Myocyte (in vitro differentiated cells): ENCODE measurements at regions not wholly inside any gene's neighbourhood (a gene's known extent, or its start where the extent isn't known, plus 50 kb on each side); places are given as distances from the start of the nearest gene placed in this dataset.

Source experiments
- DNase-seq: peaks from one replicate; pipeline ENCODE4 v3.0.0-alpha.2; 2012; ENCODE audit warnings: low read depth

DNA sequence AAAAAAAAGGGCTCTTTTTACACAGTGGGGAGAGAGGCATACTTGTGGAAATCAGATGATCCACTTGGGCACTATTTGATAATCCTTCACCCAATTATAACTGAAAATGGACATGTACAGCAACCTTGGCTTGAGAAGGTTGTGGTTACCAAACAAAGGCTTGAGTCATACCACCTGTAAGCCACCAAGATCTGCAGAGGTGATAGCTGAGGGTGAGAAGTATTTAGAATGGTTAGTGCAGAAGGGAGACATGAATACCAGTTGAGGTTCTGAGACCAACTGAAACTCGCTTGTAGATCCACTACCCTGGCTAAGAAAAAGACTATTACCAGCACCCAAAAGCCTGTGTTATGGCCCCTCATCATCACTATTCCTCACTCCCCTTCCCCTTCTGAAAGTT, 614.0 kb downstream of the STIM2 start:
- DNase-seq: no peak

DNA sequence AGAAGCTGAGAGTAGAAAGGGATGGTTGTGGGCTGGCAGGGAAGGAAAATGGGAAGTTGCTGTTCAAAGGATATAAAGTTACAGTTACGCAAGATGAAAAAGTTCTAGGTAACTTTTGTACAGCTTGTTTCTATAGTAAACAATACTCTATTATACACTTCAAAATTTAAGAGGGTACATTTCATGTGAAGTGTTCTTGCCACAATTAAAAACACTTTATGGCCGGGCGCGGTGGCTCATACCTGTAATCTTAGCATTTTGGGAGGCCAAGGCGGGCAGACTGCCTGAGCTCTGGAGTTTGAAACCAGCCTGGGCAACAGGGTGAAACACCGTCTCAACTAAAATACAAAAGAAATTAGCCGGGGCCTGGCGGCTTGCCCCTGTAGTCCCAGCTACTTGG, 623.6 kb downstream of the STIM2 start:
- no peak for DNase-seq

- DNase-seq: no peak
Observed at GRCh38 chr4:27490315-27490714, 629.7 kb downstream of the STIM2 start.

GRCh38 chr4:27490766-27491165, 630.1 kb downstream of the STIM2 start:
- DNase-seq: no peak

DNA sequence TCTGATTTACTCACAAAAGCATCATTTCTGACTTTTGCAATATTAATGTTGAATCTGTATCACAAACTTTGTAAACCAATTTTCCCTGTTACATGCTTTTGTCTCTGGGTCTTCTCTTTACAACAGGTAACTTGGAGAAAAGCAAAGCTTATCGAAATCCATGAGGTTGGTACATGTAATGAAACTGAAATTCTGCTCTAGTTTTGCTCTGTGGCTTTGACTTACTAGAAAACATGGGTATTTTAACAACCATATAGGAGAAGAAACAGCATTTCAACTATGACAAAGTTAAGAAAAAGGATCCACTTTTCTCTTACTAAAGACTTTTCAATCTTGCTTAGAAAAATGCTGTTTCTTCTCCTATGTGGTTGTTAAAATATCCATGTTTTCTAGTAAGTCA, 645.8 kb downstream of the STIM2 start:
- DNase-seq: no peak

DNA sequence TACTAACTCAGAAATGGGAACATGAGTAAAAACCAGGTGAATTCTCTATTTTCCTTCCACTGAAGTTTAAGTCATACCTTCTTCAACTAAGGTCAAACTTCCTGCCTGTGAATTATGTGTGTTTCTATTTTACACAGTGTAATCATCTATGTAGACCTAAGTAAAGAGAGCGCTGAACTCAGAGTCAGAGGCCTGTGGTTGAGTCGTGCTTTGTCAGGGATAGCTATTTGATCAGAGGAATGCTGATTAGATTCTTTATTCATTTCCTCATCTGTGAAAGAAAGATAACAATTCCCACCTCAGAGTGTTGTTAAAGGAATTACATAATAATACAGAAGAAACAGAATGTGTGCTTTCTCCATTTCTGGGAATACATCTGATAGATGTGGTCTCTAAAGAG, 654.1 kb downstream of the STIM2 start:
- no peak for DNase-seq

GRCh38 chr4:27515140-27515539, 654.5 kb downstream of the STIM2 start:
- DNase-seq: no peak

DNA sequence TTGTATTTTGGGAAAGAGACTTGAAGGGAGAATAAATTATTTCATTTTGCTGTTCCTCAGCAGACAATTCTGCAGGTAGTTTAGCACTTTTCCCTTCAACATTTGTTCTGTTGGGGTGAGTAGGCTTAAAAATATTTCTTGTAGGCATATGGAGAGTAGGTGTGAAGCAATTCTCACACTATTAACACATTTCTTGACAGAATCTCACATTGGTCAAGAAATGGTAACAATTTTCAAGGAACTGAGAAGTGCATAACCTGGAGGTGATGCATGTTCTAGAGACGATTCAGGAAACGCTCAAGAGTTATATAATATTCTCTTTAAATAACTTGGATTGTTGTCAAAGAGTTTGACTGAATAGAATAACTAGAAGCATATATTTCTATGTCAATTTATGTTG, 658.2 kb downstream of the STIM2 start:
- DNase-seq: no peak

GRCh38 chr4:27524224-27524623, 663.6 kb downstream of the STIM2 start:
- DNase-seq: no peak

DNA sequence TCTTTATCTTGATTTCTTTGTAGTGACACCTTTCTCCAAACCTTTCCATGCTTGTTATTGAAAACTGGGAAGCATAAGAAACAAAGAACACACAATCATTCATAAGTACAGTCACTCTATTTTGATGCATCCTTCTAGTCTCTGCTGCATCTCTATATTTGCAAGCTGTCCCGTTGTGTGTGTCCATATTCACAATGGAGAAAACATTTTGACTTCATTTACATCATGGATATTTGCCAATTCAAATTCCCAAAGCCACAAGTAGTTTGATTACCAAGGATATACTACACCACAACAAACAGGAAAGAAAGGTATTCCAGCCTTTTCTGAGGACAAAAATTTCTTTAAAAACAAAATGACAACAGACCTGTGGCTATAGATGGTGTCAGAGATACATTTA, 673.8 kb downstream of the STIM2 start:
- DNase-seq: no peak

- no peak for DNase-seq
Observed at GRCh38 chr4:27568236-27568951, 707.8 kb downstream of the STIM2 start.

DNA sequence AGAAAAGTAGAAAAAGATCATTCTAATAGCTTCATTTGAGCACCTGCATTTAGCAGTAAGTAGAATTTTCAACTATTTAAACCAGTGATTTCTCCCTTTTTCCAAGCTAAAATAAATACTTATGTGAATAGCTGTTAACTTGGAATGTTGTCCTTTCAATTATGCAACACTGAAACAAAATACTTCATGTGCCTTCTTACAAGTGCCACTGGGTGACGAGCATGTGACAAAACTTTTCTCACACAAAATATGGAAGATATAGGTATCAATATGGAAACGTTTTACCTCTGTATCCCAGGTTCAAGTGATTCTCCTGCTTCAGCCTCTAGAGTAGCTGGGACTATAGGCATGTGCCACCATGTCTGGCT, 708.3 kb downstream of the STIM2 start:
- no peak for DNase-seq

- no peak for DNase-seq
Observed at GRCh38 chr4:27574743-27575142, 714.1 kb downstream of the STIM2 start.

- no peak for DNase-seq
Observed at GRCh38 chr4:27577951-27578350, 717.3 kb downstream of the STIM2 start.

DNA sequence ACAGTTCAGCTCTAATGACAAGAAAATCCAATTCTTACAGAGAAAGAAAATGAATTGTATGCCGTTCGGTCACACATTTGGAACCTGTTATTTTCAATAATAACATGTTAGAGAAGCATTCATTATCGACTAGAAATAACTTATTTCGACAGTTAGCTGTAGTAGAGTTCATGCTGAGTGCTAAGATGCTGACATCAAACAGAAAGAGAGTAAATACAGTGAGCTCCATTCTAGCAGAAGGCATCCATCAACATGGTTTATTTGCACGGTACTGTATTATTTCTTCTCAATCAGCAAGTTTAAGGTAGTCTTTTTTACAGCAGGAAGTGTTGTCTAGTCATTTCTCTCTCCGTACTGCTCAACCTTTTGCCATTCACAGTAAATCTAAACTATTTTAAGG, 732.1 kb downstream of the STIM2 start:
- DNase-seq: no peak

GRCh38 chr4:27594922-27595321, 734.3 kb downstream of the STIM2 start:
- no peak for DNase-seq

- no peak for DNase-seq
Observed at GRCh38 chr4:27595571-27596360, 735.1 kb downstream of the STIM2 start.

- DNase-seq: no peak
Observed at GRCh38 chr4:27602172-27602571, 741.5 kb downstream of the STIM2 start.

DNA sequence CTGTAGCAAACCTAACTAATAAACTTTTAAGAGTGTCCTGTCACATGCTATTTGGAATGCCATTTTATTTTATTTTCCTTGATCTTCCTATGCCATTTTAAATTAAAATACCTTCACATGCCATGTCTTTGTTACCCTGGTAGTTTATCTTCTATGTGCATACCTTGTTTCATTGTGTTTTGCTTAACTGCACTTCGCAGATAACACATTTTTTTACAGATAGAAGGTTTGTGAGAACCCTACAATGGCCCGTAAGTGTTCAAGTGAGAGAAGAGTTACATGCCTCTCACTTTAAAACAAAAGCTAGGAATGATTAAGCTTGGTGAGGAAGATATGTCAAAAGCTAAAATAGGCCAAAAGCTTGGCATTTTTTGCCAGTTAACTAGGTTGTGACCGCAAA, 744.1 kb downstream of the STIM2 start:
- no peak for DNase-seq

DNA sequence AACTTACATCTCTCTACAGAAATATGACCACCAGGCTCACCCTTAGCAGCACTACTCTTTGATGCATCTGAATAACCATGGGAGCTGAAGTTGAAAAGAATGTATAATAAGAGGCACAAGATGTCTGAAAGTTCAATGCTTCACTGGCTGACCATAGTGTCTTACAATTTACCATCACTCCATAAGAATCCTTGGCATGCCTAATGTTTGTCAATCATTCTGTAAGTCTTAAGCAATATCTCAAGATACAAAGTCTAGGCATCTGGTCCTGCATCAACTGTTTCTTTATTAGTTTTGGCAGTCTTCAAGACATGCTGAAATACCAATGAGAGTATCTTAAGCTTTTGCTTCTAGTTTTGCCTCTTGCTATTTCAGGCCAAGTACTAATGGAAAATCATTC, 755.5 kb downstream of the STIM2 start:
- DNase-seq: no peak

- no peak for DNase-seq
Observed at GRCh38 chr4:27619435-27619834, 758.8 kb downstream of the STIM2 start.

DNA sequence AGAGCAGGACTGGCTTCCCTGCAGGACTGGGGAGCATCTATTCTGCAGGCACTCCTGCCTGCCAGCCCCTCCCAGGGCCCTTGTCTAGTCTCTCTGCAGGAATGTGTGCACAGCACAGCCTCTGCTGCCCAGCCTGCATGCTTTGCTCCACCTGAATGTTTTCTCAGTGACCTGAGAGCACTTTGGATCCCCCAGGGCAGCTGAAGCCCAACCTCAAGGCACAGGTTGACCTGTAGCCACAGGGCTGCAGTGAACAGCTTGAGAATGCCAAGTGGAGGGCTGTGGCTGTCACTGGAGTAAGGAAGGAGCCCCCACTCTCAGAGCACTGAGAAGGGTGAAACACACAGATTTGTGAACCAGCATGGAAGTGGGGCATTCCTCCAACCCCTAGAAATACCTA, 760.2 kb downstream of the STIM2 start:
- no peak for DNase-seq

DNA sequence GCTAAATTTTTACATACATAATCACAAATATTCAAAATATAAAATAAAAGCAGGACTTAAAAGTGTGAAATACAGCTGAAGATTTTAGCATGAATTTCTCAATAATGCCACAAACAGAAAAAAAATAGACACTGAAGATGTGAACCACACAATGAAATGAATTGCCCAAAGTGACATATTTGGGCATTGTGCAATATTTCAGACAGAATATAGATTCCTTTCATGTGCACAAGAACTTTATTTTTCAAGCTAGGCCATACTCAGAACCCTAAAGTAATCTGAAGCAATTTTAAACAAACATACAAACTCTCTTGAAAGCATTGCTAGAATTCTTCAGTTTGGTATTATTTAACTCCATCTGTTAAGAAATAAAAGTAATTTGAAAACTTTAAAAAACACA, 764.1 kb downstream of the STIM2 start:
- no peak for DNase-seq
